Glomerular visceral epithelial cell (primary cell): ENCODE measurements at regions not wholly inside any gene's neighbourhood (a gene's known extent, or its start where the extent isn't known, plus 50 kb on each side); places are given as distances from the start of the nearest gene placed in this dataset.

ENCODE experiments used
- DNase-seq: peaks from one replicate; pipeline ENCODE4 v3.0.0-alpha.2; 2016; ENCODE audit errors: extremely low spot score

DNA sequence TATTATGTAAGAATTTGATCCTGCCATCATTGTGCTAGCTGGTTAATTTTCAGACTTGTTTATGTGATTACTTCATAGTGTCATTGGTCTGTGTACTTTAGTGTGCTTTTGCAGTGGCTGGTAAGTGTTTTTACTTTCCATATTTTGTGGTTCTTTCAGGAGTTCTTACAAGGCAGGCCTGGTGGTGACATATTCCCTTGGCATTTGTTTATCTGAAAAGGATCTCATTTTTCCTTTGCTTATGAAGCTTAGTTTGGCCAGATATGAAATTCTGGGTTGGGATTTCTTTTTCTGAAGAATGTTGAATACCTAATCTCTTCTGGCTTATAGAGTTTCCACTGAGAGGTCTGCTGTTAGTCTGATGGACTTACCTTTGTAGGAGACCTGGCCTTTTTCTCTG, 72.8 kb upstream of the MC4R start:
- DNase-seq = no peak

DNA sequence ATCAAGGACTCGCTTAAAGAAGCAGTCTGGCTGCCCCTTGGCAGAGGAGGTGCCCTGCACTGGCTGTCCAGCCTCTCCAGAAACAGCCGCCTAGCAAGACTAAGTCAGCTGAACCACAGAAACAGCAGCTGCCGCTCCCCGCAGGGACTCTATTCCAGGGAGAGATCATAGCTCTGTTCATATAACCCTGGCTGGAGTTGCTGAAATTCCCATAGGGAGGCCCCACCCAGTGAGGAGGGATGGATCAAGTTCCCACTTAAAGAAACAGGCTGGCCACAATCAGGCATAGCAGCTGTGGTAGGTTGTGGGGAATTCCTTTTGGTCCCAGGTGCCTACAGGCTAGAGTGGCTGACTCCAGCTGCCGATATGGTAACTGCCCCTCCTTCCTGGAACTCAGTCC, 74.2 kb upstream of the MC4R start:
- DNase-seq = no peak

DNA sequence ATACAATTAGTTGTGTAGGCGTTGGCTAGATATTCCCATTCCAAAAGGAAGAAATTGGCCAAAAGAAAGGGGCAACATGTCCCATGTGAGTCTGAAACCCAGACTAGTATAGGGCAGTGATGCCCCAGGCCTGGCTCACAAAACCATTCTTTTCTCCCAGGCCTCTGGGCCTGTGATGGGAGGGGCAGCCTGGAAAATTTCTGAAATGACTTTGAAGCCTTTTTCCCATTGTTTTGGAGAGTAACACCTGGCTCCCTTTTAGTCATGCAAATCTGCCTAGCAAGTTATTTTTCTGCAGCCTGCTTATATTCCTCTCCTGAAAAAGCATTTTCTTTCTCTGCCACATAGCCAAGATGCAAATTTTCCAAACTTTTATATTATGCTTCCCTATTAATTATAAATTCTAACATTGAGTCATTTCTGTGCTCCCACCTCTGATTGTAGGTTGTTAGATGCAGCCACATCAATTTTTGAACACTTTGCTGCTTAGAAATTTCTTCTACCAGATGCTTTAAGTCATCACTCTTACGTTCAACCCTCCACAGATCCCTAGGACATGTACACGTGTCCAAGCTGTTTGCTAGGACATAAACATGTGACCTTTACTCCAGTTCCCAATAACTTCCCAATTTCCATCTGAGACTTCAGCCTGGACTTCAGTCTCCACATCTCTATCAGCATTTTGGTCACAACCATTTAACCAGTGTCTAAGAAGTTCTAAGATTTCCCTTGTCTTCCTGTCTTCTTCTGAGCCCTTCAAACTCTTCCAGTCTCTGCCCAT, 76.1 kb upstream of the MC4R start:
- DNase-seq = no peak

DNA sequence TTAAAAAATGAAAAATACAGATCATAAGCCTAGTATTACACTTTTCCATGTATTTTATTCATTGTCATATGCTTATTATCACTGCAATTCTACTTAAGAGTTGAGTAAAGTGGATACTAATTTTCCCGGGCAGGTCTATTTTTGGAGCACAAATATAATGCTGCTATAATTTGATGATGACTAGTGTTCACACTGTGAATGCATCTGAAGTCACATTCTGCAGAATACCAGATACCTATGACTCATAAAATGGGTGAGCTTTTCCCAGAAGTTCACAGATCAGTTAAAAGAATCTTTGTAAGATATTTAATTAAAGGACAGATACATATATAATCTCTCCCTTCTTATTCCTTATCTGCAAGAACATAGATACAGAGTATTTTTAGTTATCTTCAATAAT, 79.8 kb upstream of the MC4R start:
- peak; percentile 15 for DNase-seq

DNA sequence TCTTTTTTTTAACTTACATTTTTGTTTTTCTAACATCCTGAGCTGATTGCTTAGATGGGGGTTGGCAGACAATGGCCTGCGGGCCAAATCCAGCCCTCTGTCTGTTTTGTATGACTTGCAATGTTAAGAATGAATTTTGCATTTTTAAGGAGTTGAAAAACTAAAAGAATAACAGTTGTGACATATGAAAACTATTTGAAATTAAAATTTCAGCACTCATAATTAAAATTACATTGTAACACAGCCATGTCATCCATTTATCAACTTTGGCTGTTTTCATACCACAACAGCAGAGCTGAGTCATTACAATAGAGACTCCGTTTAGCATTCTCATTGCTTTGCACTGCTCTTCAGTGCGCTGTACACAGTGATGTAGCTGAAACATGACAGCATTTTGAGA, 94.1 kb upstream of the MC4R start:
- no peak for DNase-seq

DNA sequence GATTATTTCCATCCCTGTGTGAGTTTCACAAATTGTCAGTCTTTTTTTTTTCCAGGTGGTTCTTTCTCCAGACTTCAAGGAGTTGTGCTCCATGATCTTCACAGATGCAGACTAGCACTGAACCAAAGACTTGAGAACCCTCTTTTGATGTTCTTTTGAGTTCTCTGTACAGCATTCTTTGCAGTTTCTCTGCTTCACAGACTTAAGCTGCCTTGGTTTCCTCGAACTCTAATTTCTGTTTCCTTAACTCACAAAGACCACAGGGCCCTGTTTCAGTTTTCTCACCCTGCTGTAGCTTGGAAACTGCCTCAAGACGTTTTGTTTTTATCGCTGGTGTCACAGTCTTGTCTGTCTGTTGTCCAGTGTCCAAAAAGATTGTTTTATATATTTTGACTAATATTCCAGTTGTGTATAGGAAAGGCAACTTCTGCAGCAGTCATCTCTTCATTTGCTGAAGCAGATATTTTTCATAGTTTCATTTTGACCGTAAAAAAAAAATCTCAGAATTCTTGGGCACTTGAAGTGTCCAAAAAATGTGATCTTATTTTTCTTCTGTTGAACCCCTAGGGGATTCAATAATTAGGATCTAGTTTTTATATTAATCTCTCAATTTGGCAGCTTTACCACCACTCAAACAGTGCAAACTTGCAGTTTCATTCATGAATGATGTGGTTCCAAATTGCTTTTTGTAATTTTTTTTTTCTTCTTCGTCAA, 97.0 kb upstream of the MC4R start:
- no peak for DNase-seq

DNA sequence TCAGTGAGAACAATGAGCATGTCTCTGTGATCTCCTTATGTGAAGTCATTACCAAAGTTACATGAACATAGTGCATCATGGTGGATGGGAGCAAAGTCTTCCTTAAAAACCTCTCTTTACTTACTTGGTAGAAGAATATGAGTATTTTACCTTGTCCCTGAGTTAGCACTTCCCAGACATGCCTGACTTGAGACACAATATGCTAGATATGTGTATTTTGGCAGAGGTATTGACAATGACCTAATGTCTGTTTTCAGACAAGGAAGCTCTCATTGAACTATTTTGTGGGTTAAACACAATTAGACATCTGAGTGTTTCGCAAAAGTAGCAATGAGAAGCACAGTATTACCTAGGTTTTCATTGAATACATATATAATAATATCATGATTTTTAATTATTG, 99.1 kb upstream of the MC4R start:
- DNase-seq = peak; percentile 71

DNA sequence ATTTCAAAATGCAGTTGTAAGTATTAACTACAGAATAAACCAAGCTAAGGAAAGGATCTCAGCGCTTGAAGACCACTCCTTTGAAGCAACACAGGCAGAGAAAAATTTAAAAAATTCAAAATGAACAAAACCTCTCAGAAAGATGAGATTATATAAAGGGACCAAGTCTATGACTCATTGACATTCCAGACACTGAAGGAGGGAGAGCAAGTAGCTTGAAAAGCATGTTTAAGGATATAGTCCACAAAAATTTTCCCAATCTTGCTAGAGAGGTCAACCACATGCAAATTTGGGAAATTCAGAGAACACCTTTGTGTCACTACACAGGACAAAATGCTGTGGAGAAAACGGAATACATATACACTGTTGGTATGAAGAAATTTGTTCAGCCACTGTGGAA, 112.6 kb upstream of the MC4R start:
- peak; percentile 53 for DNase-seq

DNA sequence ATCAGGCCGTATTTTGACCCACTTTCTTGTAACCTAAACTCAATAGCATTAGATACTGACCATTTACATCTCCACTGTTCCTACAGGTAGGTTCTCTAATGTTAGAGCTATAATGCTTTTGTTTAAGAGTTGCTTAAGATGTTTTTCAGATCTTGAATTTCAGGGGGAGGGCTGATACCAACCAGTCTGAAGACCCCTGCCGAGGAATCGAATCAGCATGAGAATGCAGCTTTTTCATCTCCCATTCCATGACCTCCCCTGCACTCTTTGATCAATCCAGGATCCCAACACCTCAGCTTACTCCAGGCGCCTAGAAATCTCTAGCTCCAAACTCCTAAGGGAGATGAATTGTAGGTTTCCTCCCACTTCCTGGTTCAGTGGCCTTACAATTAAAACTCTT, 120.5 kb upstream of the MC4R start:
- no peak for DNase-seq

DNA sequence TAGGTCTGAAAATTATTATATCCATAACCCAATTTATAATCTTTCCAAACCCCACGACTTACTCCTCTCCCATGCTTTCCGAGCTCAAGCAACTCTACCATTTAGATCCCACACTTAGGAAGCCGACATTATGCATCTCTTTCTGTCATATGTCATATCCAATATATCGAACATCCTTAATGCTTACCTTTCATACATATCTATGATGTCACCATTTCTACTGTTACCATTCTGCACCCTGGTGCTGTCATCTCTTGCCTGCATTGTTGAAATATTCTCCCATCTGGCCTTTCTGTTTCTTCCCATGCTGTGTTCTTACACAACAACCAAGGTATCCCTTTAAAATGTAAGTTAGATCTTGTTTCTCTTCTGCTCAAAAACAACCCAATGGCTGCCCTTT, 127.1 kb upstream of the MC4R start:
- DNase-seq = no peak

DNA sequence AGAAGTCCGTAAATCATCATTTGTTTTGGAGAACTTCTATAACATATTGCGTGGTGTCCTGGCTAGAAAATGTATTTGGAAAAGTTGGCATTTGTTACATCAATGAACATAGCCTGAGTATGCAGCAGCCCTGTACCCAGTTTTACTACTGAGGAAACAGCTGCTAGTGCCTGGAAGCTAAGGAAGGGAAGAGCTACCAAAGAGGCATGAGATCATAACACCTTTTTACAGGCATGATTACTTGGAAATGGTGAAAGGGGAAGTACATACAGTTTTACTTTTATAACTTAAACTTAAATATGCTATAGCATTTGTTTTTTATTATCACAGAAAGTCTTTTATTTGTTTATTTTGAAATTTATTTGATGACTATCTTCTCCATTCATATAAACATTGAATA, 128.4 kb upstream of the MC4R start:
- no peak for DNase-seq

DNA sequence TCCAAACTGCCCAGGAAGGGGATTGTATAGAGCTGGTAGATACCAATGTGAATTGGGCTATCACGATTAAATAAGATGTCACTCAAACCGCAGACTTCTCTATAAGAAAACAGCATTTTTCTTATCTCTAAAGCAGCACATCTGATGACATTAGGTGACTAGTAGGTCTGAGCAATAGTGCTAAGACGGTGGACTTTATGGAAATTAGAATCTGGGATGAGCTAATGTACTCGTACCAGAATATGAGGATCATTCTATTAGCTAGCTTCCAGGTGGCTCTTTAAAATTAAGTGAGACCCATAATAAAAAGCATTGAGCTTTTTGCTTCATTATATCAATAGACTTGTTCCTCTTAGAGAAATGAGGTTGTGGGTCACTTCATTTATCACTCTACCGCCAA, 130.0 kb upstream of the MC4R start:
- no peak for DNase-seq

DNA sequence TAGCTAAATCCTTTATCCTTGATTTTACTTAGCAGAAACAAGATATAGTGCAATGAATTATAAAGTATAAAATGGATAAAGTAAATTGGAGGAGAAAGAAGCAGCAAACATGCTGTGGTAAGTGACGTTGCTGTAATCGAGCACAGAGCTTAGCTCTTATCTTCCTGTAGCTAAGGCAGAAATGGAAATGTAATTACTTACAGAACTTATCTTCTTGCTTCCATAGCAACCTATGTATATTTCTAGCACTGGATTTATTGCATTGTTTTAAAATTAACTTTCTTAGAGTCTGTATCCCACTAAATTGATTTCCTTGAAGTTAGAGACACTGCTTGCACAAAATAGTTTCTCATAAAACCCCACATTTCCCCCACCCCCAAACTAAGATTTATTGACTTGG, 130.6 kb upstream of the MC4R start:
- DNase-seq = no peak

DNA sequence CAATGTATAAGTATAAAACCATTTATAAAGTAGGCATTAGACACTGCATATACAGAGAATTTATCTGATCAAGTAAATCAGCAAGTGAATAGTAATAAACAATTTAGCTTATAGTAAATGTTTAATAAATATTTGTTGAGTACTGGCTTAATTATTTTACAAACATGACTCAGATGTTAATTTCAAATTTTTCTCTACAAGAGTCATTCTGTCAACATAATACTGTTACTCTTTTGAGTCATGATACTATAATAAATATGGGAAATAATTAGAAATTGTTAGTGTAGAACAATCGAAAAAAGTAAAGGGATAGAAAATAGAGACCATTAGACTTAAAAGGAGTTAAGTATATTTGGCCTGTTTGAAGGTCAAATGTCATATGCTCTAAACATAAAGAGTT, 133.6 kb upstream of the MC4R start:
- DNase-seq = no peak

DNA sequence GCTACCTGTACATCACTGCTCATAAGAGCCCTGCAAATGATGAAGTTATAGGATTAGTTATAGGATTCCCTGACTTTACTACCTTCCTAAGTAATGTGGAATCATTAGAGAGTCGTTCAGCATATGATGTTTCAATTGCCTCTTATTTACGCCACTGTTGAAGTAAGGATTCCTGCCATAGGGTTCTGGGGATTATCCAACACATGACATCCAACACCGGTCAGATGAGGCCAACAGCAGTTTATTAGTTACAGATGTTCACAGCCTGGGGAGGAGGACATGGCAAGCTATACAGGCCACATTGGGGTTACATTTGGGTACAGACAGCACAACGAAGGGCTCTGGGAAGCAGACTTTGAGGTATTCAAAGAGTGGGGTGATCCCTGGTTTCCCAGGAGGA, 134.1 kb upstream of the MC4R start:
- DNase-seq = no peak

DNA sequence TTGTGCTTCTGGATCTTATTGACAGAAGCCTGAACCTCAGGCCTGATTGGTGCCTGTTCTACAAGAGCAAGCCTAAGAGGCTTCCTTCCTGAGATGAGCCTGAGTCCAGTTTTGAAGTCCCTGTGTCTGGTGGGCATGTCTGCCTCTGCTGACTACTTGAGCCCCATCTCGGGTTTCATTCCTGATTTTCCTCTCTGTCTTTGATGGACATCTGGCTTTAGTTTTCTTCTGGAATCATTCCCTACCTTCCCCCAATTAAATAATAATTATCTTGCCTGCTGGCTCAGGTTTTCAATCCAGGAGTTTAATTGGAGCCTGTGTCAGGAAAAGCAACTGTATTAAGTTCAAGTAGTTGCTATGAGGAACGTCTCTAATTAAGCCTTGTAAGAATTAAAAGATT, 135.5 kb upstream of the MC4R start:
- no peak for DNase-seq

DNA sequence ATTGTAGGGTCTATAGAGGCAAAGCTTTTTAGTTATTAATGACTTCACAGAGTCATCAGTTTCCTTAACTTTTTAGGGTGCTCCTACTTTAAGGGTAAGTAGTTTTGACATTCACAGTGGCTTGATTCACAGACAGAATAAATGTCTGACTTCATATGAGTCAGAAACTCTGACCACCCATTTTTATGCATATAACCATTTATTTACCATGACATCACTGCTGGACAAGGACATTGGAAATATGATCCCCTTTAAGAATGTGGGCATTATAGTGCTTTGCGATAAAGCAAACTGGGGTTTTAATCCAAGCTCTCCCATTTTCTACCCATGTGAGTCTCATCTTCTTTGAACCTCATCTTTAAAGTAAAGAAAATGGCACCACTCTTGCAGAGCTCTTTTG, 162.0 kb upstream of the MC4R start:
- peak; percentile 23 for DNase-seq

DNA sequence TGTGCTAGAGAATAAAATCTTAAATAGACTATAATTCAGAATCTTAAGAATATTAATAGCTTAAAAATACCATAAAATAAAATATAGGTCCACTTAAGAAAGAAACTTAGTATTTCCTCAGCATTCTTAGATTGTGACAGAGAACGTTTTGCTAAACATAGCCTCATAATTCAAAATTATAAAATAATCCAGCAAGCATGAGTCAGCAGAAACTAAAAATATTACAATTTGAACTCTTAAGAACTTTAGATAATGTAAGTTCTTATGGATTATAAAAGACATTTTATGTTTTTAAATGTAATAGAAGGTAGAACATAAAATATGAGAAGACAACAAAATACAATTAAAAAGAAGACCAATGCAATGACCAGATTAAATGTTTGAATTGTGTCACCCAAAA, 164.5 kb upstream of the MC4R start:
- DNase-seq = no peak

DNA sequence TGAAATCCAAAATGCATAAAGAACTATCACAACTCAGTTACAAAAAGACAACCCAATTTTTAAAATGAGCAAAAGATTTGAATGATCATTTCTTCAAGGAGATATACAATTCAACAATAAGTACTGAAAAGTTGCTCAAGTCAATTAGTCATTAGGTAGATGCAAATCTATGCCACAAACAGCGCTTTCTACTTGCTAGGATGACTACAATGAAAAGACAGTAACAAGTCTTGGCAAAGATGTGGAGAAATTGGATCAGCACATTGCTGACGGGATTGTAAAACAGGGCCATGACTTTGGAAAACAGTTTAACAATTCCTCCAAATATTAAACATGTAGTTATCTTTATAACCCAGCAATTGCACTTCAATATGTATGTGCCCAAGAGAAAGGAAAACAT, 166.3 kb upstream of the MC4R start:
- DNase-seq = no peak

DNA sequence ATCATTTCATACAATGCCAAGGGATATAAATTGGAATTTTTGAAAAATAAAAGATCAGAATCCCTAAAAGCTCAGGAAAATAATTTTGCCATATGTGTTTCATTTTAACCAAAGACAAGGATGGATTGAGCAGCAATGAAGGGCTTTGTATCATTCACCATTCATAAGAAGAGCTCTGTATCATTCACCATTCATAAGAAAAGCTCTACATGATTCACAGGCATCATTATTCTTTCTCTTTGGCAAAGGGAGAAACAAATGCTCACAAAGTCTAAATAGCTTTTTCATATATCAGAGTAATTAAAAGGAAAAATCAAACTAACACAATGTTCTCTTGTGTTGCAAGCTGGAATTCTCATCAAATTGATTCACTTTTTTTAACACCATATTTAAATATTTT, 169.1 kb upstream of the MC4R start:
- no peak for DNase-seq

DNA sequence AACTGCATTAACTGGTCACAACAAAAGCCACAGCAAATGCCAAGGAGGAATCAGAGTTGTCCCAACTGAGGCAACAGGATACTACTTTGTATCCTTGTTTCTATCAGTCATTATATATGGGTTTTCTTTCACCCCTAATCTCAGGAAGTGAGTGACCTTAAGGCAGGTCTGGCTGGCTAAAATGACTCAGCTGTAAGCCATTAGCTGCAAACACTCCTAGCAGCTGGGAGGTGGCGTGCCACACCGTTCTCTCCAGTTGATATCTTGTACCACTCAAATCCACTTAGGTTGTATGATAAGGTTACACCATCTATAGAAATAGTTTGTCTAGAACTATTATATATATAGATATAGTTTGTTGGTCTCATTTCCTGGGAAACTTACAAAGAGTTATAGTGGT, 171.1 kb upstream of the MC4R start:
- DNase-seq = no peak

DNA sequence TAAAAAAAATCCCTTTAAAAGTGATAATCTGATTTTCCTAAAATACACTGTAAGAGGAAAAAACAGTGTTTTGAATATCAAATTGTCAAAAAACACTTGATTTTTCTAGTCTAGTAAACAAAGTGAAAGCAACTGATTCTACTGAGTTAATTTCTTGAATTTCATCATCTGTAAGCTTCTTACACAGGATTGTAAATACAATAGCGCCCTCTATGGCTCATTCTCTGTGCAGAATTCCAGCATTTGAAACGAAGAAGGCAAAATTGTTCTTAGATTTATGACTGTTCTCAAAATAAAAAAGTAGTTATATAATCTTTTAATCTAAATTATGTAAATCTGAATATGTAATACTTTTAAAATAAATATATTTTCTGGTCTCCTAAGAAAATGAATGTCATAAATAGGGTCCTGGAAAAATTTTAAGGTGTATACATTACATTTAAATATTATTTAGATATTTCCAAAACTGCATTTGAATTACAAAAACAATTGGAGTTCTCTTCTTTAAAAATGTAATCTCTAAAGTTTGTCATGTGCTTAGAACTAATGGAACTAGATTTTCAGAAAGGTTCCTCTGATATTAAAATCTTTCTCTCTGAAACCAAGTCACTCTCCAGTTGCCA, 176.9 kb upstream of the MC4R start:
- DNase-seq = peak; percentile 62

DNA sequence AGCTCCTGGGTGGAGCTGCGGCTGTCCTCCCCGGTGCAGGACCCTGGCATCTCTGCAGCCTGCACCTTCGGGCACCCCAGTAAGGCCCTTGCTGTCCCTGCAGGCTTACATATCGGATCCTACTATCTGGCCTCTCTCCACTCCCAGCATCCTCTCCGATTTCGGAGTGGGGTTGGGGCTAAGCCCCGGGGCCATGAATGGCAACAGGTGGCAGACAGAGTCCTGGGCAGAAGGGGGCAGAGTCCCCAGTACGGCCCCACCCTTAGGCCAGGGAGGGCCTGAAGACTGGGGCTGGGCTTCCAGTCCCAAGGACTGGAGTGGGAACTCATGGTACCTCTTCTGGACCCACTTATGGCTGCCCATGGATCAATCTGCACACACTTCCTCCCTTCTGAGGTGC, 180.4 kb upstream of the MC4R start:
- no peak for DNase-seq
